HG03175 (cell line): ENCODE measurements at regions not wholly inside any gene's neighbourhood (a gene's known extent, or its start where the extent isn't known, plus 50 kb on each side); places are given as distances from the start of the nearest gene placed in this dataset.

Source experiments
- ATAC-seq: cut with Tn5 transposase; IDR thresholded peaks from one replicate; pipeline ENCODE4 v1.9.1; 2021; ENCODE audit warnings: mild to moderate bottlenecking, moderate library complexity; ENCODE audit not compliant: unreplicated experiment

DNA sequence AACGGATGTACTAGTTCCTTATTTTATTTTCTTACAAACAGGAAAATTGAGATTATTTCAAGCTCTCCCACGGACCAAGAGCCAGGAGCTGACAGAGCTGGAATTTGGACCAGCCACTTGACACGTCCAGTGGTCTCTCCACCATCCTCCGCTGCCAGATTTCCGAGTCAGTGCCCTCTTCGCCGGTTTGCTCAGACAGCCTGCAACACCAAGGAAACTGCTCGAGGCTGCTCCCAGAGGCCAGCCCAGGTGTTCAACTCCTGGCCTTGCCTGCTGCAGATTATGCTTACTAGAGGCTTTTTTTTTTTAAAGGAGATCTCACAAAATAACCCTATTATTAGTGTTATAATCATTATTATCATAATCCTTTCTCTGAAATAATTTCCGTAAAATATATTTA, 779.8 kb downstream of the RNF144A start:
- no peak for ATAC-seq

DNA sequence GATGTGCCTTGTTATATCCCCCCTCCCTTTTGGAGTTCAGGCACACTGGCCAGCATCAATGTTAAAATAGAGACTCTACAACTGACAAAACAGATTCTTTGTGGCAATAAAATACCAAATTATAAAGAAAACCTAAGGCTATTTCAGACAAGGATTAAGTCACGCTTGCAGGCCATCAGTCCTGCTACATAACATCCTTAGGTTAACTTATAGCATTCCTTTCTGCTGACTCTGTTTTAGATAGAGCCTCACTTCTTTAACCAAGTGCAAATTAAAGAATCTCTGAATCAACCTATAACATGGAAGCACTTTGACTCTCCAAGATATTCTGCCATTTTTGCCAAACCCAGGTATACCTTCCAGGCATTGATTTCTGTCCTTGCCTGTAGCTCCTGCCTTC, 784.6 kb downstream of the RNF144A start:
- ATAC-seq, result no peak

DNA sequence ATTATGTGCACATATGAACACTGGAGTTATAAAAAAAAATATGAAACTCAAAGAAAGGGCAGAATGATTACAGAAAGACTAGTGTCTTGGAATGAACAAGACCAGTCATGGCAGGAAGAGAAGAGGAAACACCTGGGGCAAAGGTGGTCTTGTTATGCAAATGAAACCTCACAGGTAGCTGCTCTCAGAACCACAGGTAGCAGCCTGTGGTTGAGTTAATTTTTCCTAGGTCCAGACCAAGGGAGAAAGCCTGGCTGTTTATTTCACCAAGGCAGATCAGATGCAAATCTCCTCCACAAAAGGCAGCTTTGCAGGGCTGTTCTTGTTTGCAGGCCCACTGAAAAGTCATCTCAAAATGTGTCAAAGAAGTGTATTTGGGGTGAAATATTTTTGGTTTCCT, 785.8 kb downstream of the RNF144A start:
- ATAC-seq, result peak; percentile 52

DNA sequence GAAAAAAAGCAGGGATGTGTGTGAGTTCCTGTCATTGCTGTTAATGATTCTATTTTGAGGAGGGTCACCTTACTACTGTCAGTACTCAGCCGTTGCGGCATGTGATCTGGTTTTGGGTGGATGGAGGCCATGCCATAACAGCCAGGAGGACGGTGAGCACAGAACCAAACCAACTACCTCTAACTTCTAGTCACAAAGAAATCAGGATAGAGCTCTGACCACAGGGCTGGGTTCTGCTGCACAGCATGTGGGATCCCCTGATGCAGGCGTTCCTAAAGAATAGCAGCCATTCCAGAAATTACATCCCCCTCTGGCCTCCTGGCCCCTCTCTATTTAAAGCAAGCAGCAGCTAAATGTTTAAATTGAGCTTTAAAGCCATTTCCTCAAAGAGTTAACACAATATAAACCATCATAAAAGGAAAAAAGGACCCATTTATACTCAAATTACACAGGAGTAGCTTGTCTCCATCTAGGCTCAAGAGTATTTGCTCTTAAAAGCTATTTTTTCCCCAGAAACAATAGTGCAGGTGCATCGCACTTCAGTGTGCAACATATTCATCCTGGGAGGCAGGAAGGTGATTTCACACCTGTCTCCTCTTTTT, 786.4 kb downstream of the RNF144A start:
- ATAC-seq, result peak; percentile 41

- ATAC-seq, result no peak
Measured at GRCh38 chr2:7704296-7704865, 787.2 kb downstream of the RNF144A start.

GRCh38 chr2:7706791-7707190, 789.6 kb downstream of the RNF144A start:
- no peak for ATAC-seq

DNA sequence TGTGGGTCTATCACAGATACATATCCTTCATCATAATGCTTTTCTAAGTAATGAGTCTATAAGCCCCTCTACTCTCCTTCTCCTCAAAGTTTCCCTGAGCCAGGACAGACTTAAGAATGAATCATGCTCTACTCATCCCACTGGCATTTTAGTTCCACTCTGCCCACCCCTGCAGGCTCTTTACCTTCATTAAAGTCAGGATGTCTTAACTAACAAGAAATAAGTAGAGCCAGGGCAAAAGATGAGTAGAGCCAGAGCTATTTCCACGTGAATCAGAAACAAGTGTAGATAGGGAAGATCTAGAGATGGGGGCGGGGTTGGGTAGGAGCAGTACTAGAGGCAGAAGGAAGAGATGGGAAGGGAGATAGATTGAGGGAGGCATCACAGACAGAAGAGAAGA, 790.5 kb downstream of the RNF144A start:
- no peak for ATAC-seq

GRCh38 chr2:7709907-7710306, 792.7 kb downstream of the RNF144A start:
- no peak for ATAC-seq

DNA sequence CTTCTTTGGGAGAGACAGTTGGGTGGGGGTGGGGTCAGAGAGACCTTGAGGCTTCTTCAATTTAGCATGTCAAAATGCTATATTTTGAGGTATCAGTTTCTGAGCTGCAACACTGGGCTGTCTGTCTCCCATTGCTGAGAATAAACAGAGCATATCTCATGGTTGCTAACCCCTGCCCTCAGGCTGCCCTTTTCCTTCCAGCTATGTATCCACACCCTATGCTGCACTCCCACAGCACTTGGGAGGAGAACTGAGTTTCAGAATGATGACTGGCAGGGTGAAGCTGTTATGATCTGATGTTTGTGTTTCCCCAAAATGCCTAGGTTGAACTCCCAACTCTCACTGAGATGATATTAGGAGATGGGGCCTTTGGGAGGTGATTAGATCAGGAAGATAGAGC, 794.0 kb downstream of the RNF144A start:
- ATAC-seq, result no peak

GRCh38 chr2:7719876-7720275, 802.7 kb downstream of the RNF144A start:
- no peak for ATAC-seq

- ATAC-seq, result no peak
Measured at GRCh38 chr2:7721413-7721995, 804.3 kb downstream of the RNF144A start.

DNA sequence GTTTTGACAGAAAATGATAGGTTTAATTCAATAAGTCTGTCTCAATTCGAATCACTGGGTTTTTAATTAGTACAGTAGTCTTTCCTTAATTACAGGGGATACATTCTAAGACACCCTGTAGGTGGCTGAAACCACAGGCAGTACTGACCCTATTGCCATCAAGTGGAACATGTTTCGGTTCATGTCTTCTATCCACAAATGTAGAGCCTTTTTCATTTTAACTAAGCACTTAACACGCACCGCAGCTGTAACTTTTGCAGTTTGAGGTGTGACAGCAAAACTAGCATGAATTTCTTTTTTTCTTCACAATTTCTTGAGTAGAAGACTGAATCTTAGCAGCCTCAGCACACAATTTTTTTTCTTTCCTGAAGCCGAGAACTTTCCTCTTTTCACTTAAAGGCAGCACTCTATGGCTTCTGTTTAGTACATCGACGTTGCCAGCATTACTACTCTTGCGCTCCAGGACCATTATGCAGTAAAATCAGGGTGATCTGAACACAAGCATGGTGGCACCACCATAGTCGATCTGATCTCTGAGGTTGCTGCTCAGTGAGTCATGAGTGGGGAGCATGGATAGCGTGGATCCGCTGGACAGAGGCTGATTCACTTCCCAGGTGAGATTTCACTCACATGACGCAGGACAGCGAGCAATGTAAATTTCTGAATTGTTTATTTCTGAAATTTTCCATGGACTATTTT, 805.1 kb downstream of the RNF144A start:
- ATAC-seq, result peak; percentile 53

DNA sequence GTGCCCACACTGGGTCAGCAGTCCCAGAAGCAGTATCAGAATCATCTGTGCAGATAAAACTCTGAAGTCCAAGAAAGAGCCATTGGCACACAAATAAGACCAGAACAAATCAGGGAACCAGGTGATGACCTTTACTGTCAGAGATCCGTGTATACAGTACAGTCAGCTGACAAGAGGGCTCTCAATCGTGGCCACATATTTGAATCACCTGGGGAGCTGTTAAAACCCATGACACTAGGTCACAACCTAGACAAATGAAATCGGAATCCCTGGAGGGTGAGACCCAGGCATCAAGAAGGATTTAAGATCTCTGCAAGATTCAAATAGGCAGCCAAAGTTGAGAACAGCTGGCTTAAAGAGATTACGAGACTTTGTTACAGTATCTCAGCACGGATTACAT, 807.1 kb downstream of the RNF144A start:
- ATAC-seq, result no peak

- peak; percentile 47 for ATAC-seq
Measured at GRCh38 chr2:7725171-7725849, 808.1 kb downstream of the RNF144A start.

- no peak for ATAC-seq
Measured at GRCh38 chr2:7725850-7726242, 808.6 kb downstream of the RNF144A start.

DNA sequence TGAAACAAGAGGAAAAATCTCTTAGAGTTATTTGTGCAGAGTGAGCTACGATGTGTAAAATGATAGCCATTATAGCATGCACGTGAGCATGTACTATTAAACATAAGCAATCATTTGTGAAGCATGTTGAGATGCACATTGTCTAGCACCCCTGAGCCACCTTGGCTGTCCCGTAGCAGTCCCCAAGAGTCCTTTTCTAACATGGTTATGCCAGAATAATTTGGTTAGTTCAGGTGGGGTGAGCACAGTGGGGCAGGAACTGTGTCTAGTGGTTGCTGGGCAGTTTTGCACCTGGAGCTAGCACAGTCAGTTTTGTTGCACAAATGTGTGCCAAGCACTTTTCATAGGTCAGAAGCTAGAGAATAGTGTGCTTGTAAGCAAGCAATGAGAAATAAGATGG, 809.8 kb downstream of the RNF144A start:
- no peak for ATAC-seq

DNA sequence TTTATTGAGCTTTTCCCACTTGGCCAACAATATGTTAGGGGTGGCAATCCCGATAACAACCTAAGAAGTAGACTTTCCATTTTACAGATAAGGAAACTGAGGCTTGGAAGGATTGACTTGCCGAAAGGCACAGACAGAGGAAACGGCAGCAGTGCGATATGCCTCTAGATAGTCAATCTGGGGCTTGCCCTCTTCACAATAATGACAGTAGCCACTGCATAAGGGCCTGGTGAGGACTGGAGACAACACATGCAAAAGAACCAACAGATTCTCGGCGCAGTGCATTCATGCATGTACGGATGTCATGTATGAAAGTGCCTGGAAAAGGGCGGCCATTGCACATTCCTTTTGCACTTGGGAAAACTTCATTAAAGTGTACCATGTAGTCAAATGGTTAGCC, 811.2 kb downstream of the RNF144A start:
- ATAC-seq, result no peak

GRCh38 chr2:7730449-7730848, 813.2 kb downstream of the RNF144A start:
- ATAC-seq, result no peak

- ATAC-seq, result no peak
Measured at GRCh38 chr2:7730990-7731389, 813.8 kb downstream of the RNF144A start.

- no peak for ATAC-seq
Measured at GRCh38 chr2:7732497-7732896, 815.3 kb downstream of the RNF144A start.

DNA sequence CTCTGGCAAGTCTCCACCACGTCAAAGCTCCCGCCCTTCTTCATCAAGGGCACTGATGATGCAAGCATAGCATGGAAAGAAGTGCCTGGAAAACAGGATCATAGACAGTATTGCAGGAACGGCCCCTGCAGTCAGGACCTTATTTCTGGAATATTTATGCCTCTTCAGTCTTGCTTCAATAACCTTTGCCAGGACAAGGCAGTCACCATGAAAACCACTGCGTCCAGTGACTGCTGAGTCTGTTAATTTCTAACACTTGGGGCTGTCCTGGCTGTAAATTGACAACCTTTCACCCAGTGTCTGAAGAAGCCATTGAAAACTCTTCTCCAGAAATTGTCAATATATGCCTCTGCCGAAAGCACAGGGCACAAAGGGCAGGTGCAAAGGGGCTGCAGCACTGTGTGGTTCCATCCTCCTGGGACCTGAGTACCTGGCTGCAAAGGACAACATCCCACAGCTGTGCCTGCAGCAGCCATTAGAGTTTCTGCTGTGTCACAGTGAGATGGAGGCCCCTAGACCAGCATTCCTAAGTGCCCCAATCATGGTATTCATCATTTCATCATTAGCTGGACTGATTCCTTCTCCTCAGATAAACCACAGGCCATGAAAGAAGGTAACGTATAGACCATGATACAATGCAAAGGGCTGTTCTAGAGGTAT, 819.6 kb downstream of the RNF144A start:
- no peak for ATAC-seq
